PC-9 (cell line): ENCODE measurements at regions not wholly inside any gene's neighbourhood (a gene's known extent, or its start where the extent isn't known, plus 50 kb on each side); places are given as distances from the start of the nearest gene placed in this dataset.

ENCODE experiments used
- EZH2 ChIP-seq: fragments of 200-600 bp; sonication (generic); IDR thresholded peaks from 2 replicates; pipeline ENCODE4 v1.8.0; 2017; ENCODE audit warnings: antibody characterized with exemption, low read depth
- TF ChIP-seq, protein P1 (sequence below): fragments of 200-600 bp; sonication (generic); conservative IDR thresholded peaks from 2 replicates; pipeline ENCODE4 v1.6.1; 2017; ENCODE audit warnings: mixed run types, antibody characterized with exemption, mild to moderate bottlenecking, moderate library complexity

DNA sequence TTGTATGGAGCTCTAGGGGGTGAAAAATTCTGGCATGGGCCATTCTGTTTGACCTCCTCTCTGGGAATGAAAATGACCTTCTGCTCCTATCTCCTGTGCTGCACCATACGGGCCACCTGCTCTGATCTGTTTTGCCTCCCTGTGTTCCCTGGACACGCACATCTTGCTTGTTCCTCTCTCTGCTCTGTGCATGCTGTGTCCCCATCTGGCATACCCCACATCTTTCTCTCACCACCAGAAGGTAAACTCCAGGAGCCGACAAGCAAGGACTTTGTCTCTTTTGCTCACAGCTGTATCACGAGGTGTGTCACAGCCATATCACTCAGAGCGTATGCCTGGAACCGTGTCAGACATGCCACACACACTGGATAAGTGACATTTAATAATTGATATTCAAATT, 208.4 kb upstream of the DTNBP1 start:
- TF ChIP-seq, protein P1, sequence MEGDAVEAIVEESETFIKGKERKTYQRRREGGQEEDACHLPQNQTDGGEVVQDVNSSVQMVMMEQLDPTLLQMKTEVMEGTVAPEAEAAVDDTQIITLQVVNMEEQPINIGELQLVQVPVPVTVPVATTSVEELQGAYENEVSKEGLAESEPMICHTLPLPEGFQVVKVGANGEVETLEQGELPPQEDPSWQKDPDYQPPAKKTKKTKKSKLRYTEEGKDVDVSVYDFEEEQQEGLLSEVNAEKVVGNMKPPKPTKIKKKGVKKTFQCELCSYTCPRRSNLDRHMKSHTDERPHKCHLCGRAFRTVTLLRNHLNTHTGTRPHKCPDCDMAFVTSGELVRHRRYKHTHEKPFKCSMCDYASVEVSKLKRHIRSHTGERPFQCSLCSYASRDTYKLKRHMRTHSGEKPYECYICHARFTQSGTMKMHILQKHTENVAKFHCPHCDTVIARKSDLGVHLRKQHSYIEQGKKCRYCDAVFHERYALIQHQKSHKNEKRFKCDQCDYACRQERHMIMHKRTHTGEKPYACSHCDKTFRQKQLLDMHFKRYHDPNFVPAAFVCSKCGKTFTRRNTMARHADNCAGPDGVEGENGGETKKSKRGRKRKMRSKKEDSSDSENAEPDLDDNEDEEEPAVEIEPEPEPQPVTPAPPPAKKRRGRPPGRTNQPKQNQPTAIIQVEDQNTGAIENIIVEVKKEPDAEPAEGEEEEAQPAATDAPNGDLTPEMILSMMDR = no peak
- TF ChIP-seq EZH2 = no peak
